GM19035 (cell line): ENCODE measurements at regions not wholly inside any gene's neighbourhood (a gene's known extent, or its start where the extent isn't known, plus 50 kb on each side); places are given as distances from the start of the nearest gene placed in this dataset.

Experiments used
- ATAC-seq: cut with Tn5 transposase; IDR thresholded peaks from one replicate; pipeline ENCODE4 v1.9.1; 2021; ENCODE audit not compliant: unreplicated experiment

DNA sequence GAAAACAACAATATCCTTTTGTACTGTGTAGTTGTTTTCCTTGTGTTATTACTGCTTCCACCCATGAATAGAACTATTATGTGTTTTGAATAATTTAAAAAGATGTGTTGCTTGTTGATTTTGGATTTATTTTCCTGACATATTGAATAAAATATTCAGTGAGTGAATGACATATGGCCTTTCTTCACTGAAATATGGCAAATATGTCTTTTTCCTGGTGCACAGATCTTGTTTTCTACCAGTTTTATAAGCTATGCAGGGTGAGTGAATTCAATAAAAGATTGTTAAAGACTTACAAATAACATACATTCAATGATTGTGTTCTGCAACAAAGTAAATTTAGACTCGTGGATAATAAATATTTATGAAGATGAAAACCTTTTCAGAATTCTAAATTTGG is 1216.3 kb upstream of the ADGRL3 start:
- no peak for ATAC-seq

DNA sequence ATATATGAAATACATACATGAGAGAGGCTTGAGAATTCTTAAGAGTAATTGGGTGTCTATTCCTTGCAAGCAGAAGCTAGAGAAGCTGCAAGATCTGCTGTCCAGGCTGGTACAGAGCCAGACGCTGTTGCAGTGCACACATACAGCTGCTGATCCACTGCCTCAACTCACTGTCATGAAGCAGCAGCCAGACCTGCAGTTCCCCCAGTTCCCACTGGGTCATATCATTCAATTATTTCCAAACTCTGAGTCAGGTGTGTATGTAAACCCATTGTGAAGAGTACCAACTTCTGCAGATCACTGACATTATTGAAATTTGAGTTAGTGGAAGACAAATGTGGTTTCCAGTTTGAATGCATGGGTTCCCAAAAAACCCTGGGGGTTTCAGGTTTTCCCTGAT is 1212.8 kb upstream of the ADGRL3 start:
- no peak for ATAC-seq

DNA sequence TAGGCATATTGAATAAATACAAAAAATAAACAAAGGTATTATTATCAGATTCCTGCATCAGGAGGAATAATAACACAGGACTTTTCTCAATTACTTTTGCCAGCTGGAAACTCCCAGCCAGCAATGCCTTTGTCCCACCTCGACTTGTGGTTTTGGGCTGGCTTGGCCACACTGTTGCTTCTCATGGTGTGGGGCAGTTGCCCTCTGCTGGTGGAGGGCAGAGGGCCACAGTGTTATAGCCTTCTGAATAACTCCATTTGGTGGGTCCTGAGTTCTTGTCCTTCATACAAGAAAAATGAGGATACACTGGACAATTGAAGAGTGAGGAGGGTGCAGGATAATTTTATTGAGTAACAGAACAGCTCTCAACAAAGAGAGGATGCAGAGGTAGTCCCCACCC is 1206.0 kb upstream of the ADGRL3 start:
- no peak for ATAC-seq

DNA sequence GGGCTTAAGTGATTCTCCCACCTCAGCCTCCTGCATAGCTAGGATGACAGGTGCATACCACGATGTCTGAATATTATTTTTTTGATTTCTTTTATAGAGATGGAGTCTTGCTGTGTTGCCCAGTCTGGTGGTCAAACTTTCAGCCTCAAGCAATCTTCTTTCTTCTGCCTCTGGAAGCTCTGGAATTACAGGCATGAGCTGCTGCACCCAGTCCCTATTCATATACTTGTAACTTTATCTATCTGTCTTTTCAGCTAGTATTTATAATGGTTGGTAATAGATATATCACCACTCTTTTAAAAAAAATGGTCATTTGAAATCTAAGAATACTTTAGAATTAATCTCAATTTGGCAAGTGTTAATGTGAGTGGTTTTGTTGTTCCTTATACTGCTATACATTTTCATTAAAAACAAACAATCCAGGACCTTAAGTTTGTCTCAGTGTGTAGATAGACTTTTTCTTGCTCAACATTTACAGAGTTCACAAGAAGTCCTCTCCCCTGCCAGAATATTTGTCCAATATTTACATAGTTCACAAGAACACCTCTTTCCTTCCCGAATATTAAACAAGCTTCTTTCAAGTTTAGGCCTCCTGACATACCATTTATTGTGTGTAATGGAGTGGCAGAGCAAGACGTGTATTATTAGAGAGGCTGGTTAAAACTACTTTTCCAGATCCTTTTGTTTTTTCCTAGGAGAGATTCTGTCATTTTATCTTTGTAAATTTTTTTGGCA is 1197.4 kb upstream of the ADGRL3 start:
- ATAC-seq: no peak

DNA sequence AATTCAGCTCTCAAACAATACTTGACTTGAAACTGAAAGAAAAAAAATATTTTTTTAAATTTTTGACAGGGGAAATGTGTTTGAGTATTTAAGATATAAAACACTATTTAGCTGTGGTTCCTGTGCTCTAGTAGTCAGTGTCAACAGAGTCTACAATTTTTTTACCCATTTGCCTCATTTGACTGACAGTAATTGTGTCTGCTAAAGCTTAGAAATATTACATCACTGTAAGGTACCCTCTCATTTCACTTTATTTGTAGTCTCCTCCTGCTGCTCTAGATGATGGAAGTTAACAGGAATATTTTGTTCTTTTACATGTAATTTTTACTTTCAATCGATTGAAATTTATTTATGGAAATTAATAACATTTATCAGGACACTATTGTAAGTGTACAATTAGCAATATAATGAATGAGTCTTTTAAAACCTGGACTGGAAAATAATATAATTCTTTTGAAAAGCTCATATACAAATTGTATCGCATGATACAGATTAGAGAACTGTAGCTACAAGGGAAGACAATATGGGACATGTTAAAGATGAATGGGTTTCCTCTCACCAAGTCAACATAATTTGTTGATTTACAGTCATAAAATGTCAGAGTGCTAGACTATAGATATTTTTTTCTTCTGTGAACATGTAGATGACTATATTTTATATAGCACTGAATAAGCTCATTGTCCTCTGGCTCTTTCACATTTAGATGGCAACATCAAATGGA is 1186.5 kb upstream of the ADGRL3 start:
- no peak for ATAC-seq

DNA sequence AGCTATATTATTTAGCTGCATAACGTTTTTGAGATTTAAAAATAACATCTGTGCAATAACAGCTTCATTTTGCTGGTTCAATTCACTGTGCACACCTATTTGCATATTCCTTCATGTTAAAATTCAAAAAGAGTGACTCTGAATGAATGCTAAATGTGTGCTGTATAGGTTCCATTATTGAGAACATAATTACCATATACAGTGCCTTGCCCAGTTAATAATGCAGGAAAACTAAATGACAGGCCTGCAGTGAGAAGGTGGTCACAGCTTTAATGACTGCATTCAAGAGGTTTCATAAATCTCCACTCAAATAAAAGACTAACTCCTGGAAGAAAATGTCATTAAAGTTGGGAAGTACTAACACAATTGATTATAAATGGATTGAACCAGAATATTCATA is 1183.2 kb upstream of the ADGRL3 start:
- ATAC-seq: no peak

DNA sequence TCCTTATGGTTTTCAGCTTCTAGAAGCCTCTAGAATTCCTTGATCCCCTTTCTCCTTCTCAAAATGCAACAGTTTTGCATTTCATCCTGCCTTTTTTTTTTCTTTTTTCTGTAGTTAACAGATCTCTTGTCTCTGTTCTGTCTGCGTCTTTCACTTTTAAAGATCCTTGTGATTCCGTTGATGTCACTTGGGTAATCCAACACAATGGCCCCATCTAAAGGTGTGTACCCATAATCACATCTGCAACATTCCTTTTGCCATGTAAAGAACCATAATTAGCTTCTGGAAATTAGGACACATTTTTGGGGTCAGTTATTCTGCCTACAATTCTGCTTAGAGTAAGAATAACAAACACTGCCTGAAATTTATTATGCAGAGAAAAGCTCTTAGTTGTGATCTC is 1180.9 kb upstream of the ADGRL3 start:
- no peak for ATAC-seq

DNA sequence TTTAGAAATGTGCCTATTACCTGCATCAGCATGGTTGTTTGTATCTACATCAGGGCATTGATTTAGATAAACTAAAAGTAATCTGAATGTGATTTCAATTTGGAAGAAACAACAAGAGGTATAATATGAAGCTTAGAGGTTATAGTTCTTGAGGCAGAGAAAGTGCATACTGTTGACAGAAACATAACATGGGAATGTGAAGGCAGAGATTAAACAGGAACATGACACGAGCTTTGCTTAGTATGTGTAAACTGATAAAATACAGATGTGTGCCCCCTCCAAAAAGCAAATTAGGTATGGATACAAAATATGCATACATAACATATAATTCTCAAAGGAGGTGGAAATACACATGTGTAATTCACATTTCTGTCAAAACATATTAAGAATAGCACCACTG is 1180.2 kb upstream of the ADGRL3 start:
- no peak for ATAC-seq

DNA sequence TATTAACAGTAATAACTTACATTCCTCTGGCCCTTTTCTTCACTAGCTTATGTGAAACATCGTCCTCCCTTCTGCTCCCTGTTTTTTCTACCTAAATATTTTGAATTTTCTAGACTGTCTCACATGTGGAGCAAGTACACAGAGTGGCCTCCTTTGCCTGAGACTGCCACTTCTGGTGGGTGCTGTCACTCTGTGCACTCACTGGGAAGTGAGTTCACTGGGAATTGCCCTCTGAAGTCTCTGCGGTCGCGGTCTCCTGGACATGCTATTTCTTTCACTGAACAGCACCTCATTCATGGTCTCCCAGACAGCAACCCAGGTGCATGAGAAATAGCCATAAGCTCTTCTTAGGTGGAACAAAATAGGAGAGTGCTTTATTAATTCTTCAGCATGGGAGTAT is 1179.7 kb upstream of the ADGRL3 start:
- ATAC-seq: no peak

DNA sequence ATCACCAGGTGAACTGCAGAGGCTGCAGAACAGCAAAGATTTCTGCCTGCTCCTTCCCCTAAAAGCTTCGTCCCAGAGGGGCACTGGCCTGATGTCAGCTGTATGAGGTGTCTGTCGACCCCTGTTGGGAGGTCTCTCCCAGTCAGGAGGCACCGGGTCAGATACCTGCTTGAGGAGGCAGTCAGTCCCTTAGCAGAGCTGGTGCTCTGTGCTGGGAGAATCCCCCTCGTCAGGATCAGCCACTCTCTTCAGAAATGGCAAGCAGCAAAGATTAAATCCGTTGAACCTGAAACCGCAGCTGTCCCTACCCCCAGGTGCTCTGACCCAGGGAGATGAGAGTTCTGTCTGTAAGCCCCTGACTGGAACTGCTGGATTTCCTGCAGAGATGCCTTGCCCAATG is 1166.3 kb upstream of the ADGRL3 start:
- no peak for ATAC-seq

DNA sequence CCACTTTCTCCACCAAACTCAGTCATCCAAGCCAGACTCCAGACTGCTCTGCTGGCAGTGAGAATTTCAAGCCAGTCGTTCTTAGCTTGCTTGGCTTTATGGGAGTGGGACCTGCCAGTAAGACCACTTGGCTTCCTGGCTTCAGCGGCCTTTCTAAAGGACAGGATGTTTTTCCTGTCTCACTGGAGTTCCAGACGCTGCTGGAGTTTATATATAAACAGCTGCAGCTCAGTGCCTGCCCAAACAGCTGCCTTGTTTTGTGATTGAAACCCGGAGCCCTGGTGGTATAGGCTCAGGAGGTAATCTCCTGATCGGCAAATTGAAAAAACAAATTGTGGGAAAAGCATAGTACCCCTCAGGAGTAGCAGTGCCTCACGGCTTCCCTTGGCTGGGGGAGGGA is 1165.8 kb upstream of the ADGRL3 start:
- ATAC-seq: no peak

DNA sequence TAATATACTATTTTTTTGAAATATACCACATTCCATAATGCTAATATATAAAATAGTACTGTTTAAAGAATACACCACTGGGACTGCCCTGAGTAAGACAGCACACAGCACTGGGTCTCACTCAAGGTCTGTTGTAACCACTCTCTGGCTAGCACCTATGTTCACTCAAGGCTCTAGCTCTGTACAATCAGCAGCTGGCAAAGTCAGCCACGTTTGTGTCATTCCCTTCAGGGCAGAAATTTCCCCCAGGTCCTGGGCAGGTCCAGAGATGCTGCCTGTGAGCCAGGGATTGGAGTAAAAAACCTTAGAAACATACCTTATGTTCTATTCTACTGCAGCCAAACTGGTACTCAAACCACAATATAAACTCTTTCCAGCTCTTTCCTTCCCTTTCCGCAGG is 1160.2 kb upstream of the ADGRL3 start:
- ATAC-seq: no peak

DNA sequence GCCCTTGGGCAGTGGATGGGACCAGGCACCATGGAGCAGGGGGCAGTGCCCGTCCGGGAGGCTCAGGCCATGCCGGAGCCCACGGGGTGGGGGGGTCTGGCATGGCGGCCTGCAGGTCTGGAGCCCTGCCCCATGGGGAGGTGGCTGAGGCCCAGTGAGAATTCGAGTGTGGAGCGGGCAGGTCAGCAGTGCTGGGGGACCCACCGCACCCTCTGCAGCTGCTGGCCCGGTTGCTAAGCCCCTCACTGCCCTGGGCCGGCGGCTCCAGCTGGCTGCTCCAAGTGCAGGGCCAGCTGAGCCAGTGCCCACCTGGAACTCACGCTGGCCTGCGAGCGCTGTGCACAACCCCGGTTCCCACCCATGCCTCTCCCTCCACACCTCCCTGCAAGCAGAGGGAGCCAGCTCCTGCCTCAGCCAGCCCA is 1157.9 kb upstream of the ADGRL3 start:
- no peak for ATAC-seq

DNA sequence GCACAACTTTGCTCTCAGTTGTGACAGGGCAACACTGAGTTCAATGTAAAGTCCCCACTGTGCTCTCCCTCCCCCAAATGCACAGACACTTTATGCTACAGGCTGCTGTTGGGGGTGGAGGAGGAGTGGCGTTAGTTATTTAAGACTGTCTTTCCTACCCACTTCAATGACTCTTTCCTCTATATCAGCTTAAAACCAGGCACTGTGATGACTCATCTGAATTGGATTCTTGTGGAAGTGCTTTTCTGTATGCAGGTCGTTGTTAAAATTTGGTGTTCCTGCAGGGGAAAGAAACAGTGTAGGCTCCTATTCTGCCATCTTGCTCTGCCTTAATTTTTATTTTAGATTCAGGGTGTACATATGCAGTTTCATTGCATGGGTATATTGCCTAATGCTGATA is 1157.2 kb upstream of the ADGRL3 start:
- no peak for ATAC-seq

DNA sequence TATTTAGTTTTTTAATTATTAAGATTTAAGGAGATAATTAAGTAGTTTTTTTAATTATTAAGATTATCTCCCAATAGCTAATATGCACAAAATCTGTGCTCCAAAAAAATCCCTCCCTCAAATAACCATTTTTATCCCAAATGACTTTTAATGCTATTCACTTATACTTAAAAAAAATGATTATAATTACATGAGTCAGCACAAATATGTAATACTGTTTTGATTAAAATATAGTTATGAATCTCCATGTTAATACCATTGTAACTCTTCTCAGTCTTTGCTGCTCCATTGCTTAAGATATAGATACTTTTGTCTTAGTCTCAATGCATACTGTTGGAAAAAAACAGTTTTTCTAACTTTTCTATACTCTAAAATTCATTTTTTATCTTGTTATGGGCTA is 1121.1 kb upstream of the ADGRL3 start:
- ATAC-seq: no peak

DNA sequence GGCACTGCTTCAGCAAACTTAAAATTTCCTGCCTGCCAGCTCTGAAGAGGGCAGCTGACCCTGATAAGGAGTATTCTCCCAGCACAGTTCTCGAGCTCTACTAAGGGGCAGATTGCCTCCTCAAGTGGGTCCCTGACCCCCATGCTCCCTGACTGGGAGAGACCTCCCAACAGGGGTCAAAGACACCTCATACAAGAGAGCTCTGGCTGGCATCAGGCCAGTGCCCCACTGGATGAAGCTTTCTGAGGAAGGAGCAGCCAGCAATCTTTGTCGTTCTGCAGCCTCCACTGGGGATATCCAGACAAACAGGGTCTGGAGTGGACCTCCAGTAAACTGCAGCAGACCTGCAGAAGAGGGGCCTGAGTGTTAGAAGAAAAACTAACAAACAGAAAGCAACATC is 1118.3 kb upstream of the ADGRL3 start:
- no peak for ATAC-seq

DNA sequence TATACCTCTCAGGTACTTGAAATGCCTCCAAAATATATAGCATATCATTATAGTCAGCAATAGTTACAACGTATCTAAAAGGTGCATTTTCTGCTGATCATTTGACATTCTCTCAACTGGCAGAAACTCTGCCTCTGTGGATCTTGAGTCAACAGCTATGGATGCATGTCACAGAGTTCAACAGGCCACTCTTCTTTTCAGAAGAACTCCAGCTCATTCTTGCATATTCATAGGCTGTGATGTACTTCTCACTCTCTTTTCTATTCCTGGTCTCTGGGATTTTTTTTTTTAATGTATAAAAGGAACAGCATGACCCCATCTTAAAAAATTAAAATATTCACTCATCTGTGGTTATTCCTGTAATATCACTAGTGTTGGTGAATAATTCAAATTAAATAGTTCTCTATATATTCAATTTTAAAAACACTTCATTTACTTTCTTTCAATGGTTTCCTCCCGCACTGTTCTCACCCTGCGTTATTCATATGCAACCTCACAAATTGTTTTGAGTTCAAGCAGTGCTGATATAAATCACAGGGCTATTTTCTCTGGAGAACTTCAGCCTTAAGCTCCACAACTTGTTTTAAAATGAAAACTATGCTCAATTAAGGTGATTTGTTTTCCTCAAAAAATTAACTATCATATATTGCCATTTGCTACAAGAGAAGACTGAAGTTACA is 1111.2 kb upstream of the ADGRL3 start:
- no peak for ATAC-seq

DNA sequence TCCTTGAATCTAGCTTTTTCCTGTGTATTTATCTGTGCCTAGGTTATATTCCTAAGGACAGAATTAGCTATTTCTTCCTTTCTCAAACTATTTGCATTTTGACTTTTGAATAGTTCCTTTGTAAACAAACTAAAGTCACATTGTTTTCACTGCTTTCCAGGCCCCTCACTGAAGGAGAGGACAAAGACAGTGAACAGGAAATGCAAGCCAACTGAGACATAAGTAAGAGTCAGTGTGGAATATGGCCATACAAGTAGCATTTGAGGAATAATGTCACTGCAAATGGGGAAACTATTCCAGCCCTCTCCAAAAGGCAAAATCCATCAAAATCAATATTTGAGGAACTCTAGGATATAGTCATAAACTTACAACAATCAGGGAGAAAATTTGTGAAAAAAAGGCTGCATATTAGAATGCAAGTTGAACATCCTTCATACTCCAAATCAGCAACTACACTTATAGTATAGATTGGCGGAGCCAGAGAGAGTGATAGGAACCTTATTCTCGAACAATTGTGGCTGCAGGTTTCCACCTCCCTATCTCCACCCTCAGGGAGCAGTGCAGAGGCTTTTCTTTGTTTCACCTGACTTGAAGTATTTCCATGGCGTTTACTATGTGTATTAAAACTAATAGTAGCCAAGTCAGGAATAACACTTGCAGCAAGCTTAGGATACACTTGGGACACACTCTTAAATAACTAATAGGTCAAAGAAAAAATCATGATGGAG is 1110.4 kb upstream of the ADGRL3 start:
- no peak for ATAC-seq

DNA sequence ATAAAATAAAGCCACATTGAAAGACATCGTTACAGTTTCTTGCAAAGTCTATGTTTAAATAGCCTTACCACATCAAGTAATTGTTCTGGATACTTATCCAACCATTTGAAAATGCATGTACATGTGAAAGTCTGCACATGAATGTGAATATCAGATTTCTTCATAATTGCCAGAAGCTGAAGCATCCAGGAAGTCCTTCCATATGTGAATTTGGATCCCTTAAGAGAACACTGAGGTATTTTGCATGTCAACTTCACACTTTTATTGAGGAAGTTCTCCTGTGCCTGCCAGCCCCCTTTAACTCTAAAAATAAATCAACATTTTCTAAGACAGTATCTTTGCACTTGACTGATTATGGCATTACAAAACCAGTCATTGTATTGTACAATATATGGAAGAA is 1103.5 kb upstream of the ADGRL3 start:
- ATAC-seq: no peak

DNA sequence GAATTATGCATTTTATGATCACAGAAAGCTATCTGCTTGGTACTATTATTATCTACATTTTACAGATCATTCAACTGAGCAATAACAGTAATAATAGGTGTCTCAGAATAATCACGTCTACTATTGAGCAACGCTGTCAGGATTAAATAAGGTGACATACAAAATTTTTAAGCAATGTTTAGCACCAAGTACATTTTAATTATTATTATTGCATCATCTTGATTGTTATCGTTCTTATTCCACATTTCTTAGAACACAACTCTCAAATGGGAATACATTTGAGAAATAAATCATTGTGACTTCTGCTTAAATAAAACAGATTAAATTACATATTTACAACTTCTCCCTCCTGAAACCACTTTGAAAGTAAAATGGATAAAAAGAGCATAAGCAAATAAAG is 1083.5 kb upstream of the ADGRL3 start:
- no peak for ATAC-seq

DNA sequence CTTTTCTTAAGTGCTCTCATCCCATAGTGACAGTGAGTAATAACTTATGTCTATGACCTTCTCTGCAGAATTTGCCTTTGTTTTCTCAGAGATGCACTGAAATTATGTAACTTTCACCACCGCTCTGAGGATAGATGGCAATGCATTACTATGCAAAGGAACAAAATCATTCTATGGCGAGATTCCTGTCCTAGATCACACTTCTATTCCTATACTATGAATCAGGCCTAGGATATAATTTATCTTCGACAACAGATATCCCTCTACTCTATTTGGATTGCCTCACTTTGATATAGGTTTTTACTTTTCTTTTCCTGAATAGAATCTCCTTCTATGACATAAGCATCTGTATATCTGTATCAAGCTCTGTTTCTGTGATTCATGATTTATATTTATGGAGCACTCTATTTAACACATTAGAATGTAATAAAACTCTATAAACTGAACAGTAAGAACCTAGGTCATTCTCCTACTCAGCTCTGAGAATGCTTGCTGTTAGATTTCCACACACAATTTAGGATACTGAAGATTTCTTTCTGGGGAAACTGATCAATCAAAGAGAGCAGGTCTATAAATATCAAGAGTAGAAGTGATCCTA is 1082.3 kb upstream of the ADGRL3 start:
- no peak for ATAC-seq
